ENCODE measurements at regions not wholly inside any gene's neighbourhood (a gene's known extent, or its start where the extent isn't known, plus 50 kb on each side); places are given as distances from the start of the nearest gene placed in this dataset.

- TF ChIP-seq CTCF (IDR thresholded peaks at IDR 0.05) (no peak), POLR2A (IDR thresholded peaks at IDR 0.05) (no peak)
Measured at GRCh38 chr22:34000879-34001526, 80.7 kb upstream of the LARGE1 start.

Data from ovary (tissue), 3 donors.